Activated B cell treated with CpG ODN at 0.5 μM for 24 hours (primary cell): ENCODE measurements at regions not wholly inside any gene's neighbourhood (a gene's known extent, or its start where the extent isn't known, plus 50 kb on each side); places are given as distances from the start of the nearest gene placed in this dataset.
"Not testable (repeated sequence)": the region's sequence is repeated elsewhere in the genome, so short reads cannot be mapped to it uniquely, and the experiment has no call there.

Experiments
- ATAC-seq: fragments of 200-7000 bp; cut with Tn5 transposase; one replicate; pipeline ENCODE4 v1.10.0; 2021; ENCODE audit warnings: low read depth, mild to moderate bottlenecking, moderate library complexity
- CTCF ChIA-PET: fragments of 350-600 bp; sonication (Branson Sonifier 250); formaldehyde crosslinking; loops from one replicate; lab custom pipeline; 2021; ENCODE audit warnings: antibody characterized with exemption; lab: Charles Lee
- POLR2A ChIA-PET: fragments of 350-600 bp; sonication (Branson Sonifier 250); formaldehyde crosslinking; loops from one replicate; lab custom pipeline; 2021; ENCODE audit warnings: antibody characterized with exemption; lab: Charles Lee
- DNase-seq: peaks from one replicate; pipeline ENCODE4 v3.0.0; 2022
- H3K27ac Mint-ChIP-seq: one replicate; pipeline ENCODE4 v1.8.0; 2020; ENCODE audit warnings: mixed read lengths
- H3K27me3 Mint-ChIP-seq: one replicate; pipeline ENCODE4 v1.8.0; 2021; ENCODE audit warnings: mixed read lengths
- H3K36me3 Mint-ChIP-seq: one replicate; pipeline ENCODE4 v1.8.0; 2021; ENCODE audit warnings: low read depth, mixed read lengths
- H3K4me1 Mint-ChIP-seq: one replicate; pipeline ENCODE4 v1.8.0; 2021; ENCODE audit warnings: mixed read lengths
- H3K4me3 Mint-ChIP-seq: one replicate; pipeline ENCODE4 v1.8.0; 2020; ENCODE audit warnings: mild to moderate bottlenecking, mixed read lengths
- H3K9me3 Mint-ChIP-seq: one replicate; pipeline ENCODE4 v1.8.0; 2020; ENCODE audit warnings: mixed read lengths
- CTCF ChIP-seq: fragments of 200-600 bp; IDR thresholded peaks from one replicate; pipeline ENCODE4 v1.8.0; 2022; ENCODE audit warnings: antibody characterized with exemption, mild to moderate bottlenecking
- intact Hi-C: fragments of 100-400 bp; cut with micrococcal nuclease; formaldehyde crosslinking; loops from one replicate; pipeline ENCODE4 v1.15.1; 2024

DNA sequence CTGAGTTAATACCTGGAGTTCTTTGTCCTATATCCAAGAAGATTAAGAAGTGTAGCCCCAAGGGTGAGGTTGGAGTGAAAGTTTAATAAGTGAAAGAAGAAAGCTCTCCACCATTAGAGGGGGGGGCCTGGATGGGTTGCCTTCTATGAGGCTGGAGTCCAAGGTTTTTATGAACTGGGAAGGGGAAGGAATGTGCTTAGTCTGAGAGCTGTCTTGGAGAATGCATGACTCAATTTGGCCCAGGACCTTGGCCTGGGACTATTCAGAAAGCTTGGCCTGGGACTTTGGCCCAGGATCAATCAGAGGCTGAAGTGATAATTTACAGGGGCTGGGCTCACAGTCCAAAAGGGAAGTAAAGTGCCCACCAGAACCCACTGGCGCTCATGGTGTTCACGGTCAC is 1049.0 kb upstream of the GRIA3 start:
- no peaks in the 10 kb centered on the region for H3K4me1 Mint-ChIP-seq
- ATAC-seq (no peak), DNase-seq (no peak)
- TF ChIP-seq CTCF, result no peak
- H3K9me3 Mint-ChIP-seq, result no peaks in the 10 kb centered on the region
- no peaks in the 10 kb centered on the region for H3K36me3 Mint-ChIP-seq
- H3K27me3 Mint-ChIP-seq, result no peaks in the 10 kb centered on the region
- intact Hi-C loops, result no loop called here
- no peak overlapping the region for H3K4me3 Mint-ChIP-seq
- no peak overlapping the region for H3K27ac Mint-ChIP-seq
- CTCF ChIA-PET, result no interaction called here
- POLR2A ChIA-PET, result no interaction called here

DNA sequence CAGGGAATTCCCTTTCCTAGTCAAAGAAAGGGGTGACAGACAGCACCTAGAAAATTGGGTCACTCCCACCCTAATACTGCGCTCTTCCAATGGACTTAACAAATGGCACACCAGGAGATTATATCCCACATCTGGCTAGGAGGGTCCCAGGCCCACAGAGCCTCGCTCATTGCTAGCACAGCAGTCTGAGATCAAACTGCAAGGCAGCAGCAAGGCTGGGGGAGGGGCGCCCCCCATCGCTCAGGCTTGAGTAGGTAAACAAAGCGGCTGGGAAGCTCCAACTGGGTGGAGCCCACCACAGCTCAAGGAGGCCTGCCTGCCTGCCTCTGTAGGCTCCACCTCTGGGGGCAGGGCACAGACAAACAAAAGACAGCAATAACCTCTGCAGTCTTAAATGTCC is 1043.9 kb upstream of the GRIA3 start:
- H3K4me3 Mint-ChIP-seq, intact Hi-C loops, H3K9me3 Mint-ChIP-seq, H3K27me3 Mint-ChIP-seq, CTCF ChIA-PET, DNase-seq, POLR2A ChIA-PET, ATAC-seq, H3K36me3 Mint-ChIP-seq, H3K27ac Mint-ChIP-seq, H3K4me1 Mint-ChIP-seq: not testable (repeated sequence)

GRCh38 chrX:122154019-122154418 is 1030.1 kb upstream of the GRIA3 start:
- no peaks in the 10 kb centered on the region for H3K9me3 Mint-ChIP-seq
- ChIA-PET POLR2A (no interaction called here), CTCF (no interaction called here)
- H3K27me3 Mint-ChIP-seq, result no peaks in the 10 kb centered on the region
- no peaks in the 10 kb centered on the region for H3K4me1 Mint-ChIP-seq
- no peak overlapping the region for H3K4me3 Mint-ChIP-seq
- ATAC-seq (no peak), DNase-seq (no peak)
- no peaks in the 10 kb centered on the region for H3K36me3 Mint-ChIP-seq
- intact Hi-C loops, result no loop called here
- no peak for TF ChIP-seq CTCF
- no peak overlapping the region for H3K27ac Mint-ChIP-seq

DNA sequence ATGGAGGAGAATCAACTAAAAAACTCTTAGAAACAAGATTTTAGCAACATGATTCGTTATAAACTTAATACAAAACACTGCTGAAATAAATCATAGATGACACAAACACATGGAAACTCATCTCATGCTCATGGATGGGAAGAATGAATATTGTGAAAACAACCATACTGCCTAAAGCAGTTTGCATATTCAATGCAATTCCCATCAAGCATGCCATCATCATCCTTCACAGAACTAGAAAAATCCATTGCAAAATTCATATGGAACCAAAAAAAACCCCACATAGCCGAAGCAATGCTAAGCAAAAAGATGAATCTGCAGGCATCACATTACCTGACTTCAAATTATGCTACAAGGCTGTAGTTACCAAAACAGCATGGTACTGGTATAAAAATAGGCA is 1015.8 kb upstream of the GRIA3 start:
- Mint-ChIP-seq H3K27ac (no peak overlapping the region), H3K4me3 (no peak overlapping the region), H3K4me1 (no peaks in the 10 kb centered on the region), H3K9me3 (peaks cover 2% of the 10 kb centered on the region), H3K27me3 (no peaks in the 10 kb centered on the region), H3K36me3 (no peaks in the 10 kb centered on the region)
- intact Hi-C loops, result no loop called here
- no peak for DNase-seq
- no peak for ATAC-seq
- no peak for TF ChIP-seq CTCF
- POLR2A ChIA-PET, result no interaction called here
- CTCF ChIA-PET, result no interaction called here

GRCh38 chrX:122184791-122185190 is 999.3 kb upstream of the GRIA3 start:
- Mint-ChIP-seq H3K27ac (no peak overlapping the region), H3K36me3 (no peaks in the 10 kb centered on the region), H3K27me3 (no peaks in the 10 kb centered on the region), H3K4me1 (no peaks in the 10 kb centered on the region), H3K4me3 (no peak overlapping the region), H3K9me3 (peaks cover 6% of the 10 kb centered on the region)
- DNase-seq, result no peak
- intact Hi-C loops, result no loop called here
- no peak for TF ChIP-seq CTCF
- no peak for ATAC-seq
- ChIA-PET CTCF (no interaction called here), POLR2A (no interaction called here)

DNA sequence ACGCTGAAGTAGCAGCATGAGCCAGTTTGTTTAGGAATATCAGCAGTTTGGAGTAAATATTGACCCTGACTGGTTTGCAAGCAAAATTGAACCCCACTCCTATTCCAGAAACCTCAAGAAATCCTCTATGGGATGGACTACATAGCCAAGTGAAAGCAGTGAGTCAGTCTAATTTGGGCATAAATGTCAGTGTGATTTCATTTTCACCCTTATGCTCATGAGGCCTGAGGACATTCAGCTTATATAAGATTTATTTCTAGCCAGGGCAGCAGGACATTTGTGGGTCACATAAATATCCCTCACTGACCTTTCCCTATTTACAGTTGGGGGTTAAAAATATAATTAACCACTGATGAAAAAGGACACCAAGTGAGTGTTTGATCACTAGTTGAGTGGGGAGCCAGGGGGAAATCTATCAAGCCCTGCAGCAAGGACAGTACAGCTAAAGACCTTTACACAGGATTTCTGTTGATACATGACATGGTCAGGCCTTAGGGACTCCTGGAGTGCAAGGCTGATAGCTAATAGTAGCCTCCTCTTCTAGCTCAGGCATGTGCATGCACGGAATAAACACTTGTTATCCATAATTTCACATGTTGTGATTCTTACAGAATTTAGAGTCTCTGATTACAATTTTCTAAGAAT is 996.9 kb upstream of the GRIA3 start:
- no peak for TF ChIP-seq CTCF
- intact Hi-C loops, result no loop called here
- DNase-seq, result no peak
- peaks cover 6% of the 10 kb centered on the region for H3K9me3 Mint-ChIP-seq
- H3K27ac Mint-ChIP-seq, result no peak overlapping the region
- H3K36me3 Mint-ChIP-seq, result no peaks in the 10 kb centered on the region
- POLR2A ChIA-PET, result no interaction called here
- ATAC-seq, result no peak
- H3K27me3 Mint-ChIP-seq, result no peaks in the 10 kb centered on the region
- no peaks in the 10 kb centered on the region for H3K4me1 Mint-ChIP-seq
- no peak overlapping the region for H3K4me3 Mint-ChIP-seq
- CTCF ChIA-PET, result no interaction called here
